Lung (tissue), 11 donors: ENCODE measurements at regions not wholly inside any gene's neighbourhood (a gene's known extent, or its start where the extent isn't known, plus 50 kb on each side); places are given as distances from the start of the nearest gene placed in this dataset.

Experiments
- ATAC-seq: fragments of 200-7000 bp; cut with Tn5 transposase; one replicate; pipeline ENCODE4 v1.9.1; 2020; ENCODE audit warnings: moderate number of reproducible peaks; ENCODE audit not compliant: insufficient read depth, low FRiP score
- DNase-seq, 3 donors: peaks; one replicate each; pipeline ENCODE4 v3.0.0-alpha.2; 2013 to 2017
- H3K27ac ChIP-seq, 2 donors: one replicate each; pipeline ENCODE4 v1.5.1; 2013; ENCODE audit warnings: mild to moderate bottlenecking in 2 of 2, moderate library complexity in 2 of 2, control low read depth in 1 of 2, inconsistent platforms in 1 of 2, low read depth in 1 of 2, low read length in 1 of 2
- H3K27me3 ChIP-seq, 3 donors: one replicate each; pipeline ENCODE4 v1.5.1; 2013; ENCODE audit warnings: low read length in 2 of 3; ENCODE audit not compliant: control insufficient read depth in 3 of 3, insufficient read depth in 3 of 3
- H3K36me3 ChIP-seq, 4 donors: one replicate each; pipeline ENCODE4 v1.5.1; 2013; ENCODE audit warnings: low read length in 4 of 4, mild to moderate bottlenecking in 1 of 4, moderate library complexity in 1 of 4; ENCODE audit not compliant: control insufficient read depth in 4 of 4, insufficient read depth in 4 of 4
- H3K4me1 ChIP-seq, 5 donors: one replicate each; pipeline ENCODE4 v1.5.1; 2013; ENCODE audit warnings: low read length in 5 of 5, mild to moderate bottlenecking in 2 of 5, moderate library complexity in 1 of 5; ENCODE audit not compliant: control insufficient read depth in 5 of 5, insufficient read depth in 5 of 5
- H3K4me3 ChIP-seq: one replicate; pipeline ENCODE4 v1.5.1; 2013; ENCODE audit warnings: mild to moderate bottlenecking, control low read depth, moderate library complexity
- H3K9ac ChIP-seq, 2 donors: one replicate each; pipeline ENCODE4 v1.5.1; 2013; ENCODE audit warnings: low read length in 2 of 2, control low read depth in 1 of 2; ENCODE audit not compliant: insufficient read depth in 1 of 2
- H3K9me3 ChIP-seq, 4 donors: one replicate each; pipeline ENCODE4 v1.5.1; 2013; ENCODE audit warnings: low read length in 3 of 4, mild to moderate bottlenecking in 1 of 4, moderate library complexity in 1 of 4; ENCODE audit not compliant: control insufficient read depth in 4 of 4, insufficient read depth in 3 of 4
- CTCF ChIP-seq: IDR thresholded peaks from 2 replicates; pipeline ENCODE4 v1.5.1; 2012; ENCODE audit warnings: mild to moderate bottlenecking; ENCODE audit errors: control extremely low read depth, extremely low read depth
- WGBS, 2 donors: extraction: QIAGEN DNeasy Blood & Tissue Kit; methylation state at CpG; one replicate each; pipeline ENCODE4 v1.1.7; 2013; 5-methylcytosine and 5-hydroxymethylcytosine counted together
- donor health status: control.
- donor health status: control.
- donor health status: Bipolar disorder and iron deficiency.
- donor health status: healthy.
- donor health status: DM: yes; HTN: yes; CAD: no.

- Histone ChIP-seq H3K4me3 (no peak overlapping the region), H3K9me3 (no peaks in the 10 kb centered on the region), H3K4me1 (peaks cover 0 to 13% (median 0%) of the 10 kb centered on the region in 5 donors), H3K9ac (no peak overlapping the region), H3K27me3 (no peaks in the 10 kb centered on the region), H3K36me3 (no peaks in the 10 kb centered on the region), H3K27ac (no peak overlapping the region)
- 79 to 93% methylated on average over 3 of the region's 3 CpGs for WGBS, 2 donors
- DNase-seq (no peak), ATAC-seq (no peak)
- no peak for TF ChIP-seq CTCF
These were observed 423.8 kb upstream of the HS6ST1 start for GRCh38 chr2:128742467-128742866.

- H3K9ac ChIP-seq, result no peak overlapping the region
- H3K27ac ChIP-seq, result no peak overlapping the region
- ATAC-seq (no peak), DNase-seq (no peak)
- TF ChIP-seq CTCF, result no peak
- H3K4me3 ChIP-seq, result no peak overlapping the region
- H3K4me1 ChIP-seq, result peaks cover 0 to 9% (median 0%) of the 10 kb centered on the region in 5 donors
- H3K9me3 ChIP-seq, result no peaks in the 10 kb centered on the region
- no peaks in the 10 kb centered on the region for H3K27me3 ChIP-seq
- no peaks in the 10 kb centered on the region for H3K36me3 ChIP-seq
These were observed 427.3 kb upstream of the HS6ST1 start for GRCh38 chr2:128745946-128746345.

- Histone ChIP-seq H3K27ac (no peak overlapping the region), H3K4me3 (no peak overlapping the region), H3K9me3 (no peaks in the 10 kb centered on the region), H3K4me1 (peaks cover 0 to 9% (median 0%) of the 10 kb centered on the region in 5 donors), H3K27me3 (no peaks in the 10 kb centered on the region), H3K9ac (no peak overlapping the region), H3K36me3 (no peaks in the 10 kb centered on the region)
- ATAC-seq, result no peak
- TF ChIP-seq CTCF, result no peak
- 49 to 54% methylated on average over 5 of the region's 5 CpGs for WGBS, 2 donors
- peak; percentile 72 to 74 (median 72) for DNase-seq
These were observed 427.7 kb upstream of the HS6ST1 start for GRCh38 chr2:128746356-128746755.

GRCh38 chr2:128748336-128748735 is 429.7 kb upstream of the HS6ST1 start:
- DNase-seq, result no peak
- Histone ChIP-seq H3K27ac (no peak overlapping the region), H3K36me3 (no peaks in the 10 kb centered on the region), H3K27me3 (no peaks in the 10 kb centered on the region), H3K9ac (no peak overlapping the region), H3K9me3 (no peaks in the 10 kb centered on the region), H3K4me3 (no peak overlapping the region), H3K4me1 (peaks cover 0 to 19% (median 0%) of the 10 kb centered on the region in 5 donors)
- no peak for ATAC-seq
- TF ChIP-seq CTCF, result no peak
- WGBS, 2 donors, result 92% methylated on average over 10 of the region's 10 CpGs
